Stimulated activated effector memory CD8-positive, alpha-beta T cell treated with anti-CD3 and anti-CD28 coated beads, Interleukin-12 subunit alpha, Interleukin-12 subunit beta, amount 100 ng/mL, for 72 hours (primary cell): ENCODE measurements at regions not wholly inside any gene's neighbourhood (a gene's known extent, or its start where the extent isn't known, plus 50 kb on each side); places are given as distances from the start of the nearest gene placed in this dataset.

Experiments used
- ATAC-seq: fragments of 150-1000 bp; cut with Tn5 transposase; 2 replicates; pipeline ENCODE4 v1.10.0; 2021
- DNase-seq, 2 donors: peaks; one replicate each; pipeline ENCODE4 v3.0.0; 2021 to 2022; ENCODE audit warnings: low spot score in 2 of 2
- H3K27ac Mint-ChIP-seq: one replicate; pipeline ENCODE4 v1.8.0; 2022; ENCODE audit warnings: mild to moderate bottlenecking, mixed read lengths
- H3K36me3 Mint-ChIP-seq: one replicate; pipeline ENCODE4 v1.8.0; 2022; ENCODE audit warnings: mild to moderate bottlenecking, mixed read lengths
- H3K4me1 Mint-ChIP-seq: one replicate; pipeline ENCODE4 v1.8.0; 2022; ENCODE audit warnings: mixed read lengths
- H3K4me3 Mint-ChIP-seq: one replicate; pipeline ENCODE4 v1.8.0; 2022; ENCODE audit warnings: mild to moderate bottlenecking, mixed read lengths
- H3K9me3 Mint-ChIP-seq: one replicate; pipeline ENCODE4 v1.8.0; 2022; ENCODE audit warnings: mixed read lengths

DNA sequence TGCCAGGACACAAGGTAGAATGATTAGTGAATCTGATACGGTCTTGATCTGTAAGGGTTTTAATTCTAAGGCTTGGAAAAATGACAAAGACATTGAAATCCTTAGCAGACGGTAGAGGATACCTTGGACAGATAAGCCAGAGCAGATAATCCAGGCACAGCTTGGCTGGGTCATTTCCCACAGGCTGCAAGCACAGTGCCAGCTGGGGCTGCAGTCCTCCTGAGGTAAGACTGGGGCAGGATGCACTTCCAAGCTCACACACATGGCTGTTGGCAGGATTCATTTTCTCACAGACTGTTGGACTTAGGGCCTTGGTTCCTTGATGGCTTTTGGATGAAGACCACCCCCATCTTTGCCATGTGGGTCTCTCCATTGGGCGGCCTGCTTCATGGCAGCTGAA, 63.2 kb upstream of the BMPER start:
- Mint-ChIP-seq H3K27ac (no peak overlapping the region), H3K4me3 (no peak overlapping the region), H3K36me3 (no peaks in the 10 kb centered on the region), H3K9me3 (peaks cover 5% of the 10 kb centered on the region), H3K4me1 (no peaks in the 10 kb centered on the region)
- ATAC-seq: no peak
- DNase-seq: no peak

DNA sequence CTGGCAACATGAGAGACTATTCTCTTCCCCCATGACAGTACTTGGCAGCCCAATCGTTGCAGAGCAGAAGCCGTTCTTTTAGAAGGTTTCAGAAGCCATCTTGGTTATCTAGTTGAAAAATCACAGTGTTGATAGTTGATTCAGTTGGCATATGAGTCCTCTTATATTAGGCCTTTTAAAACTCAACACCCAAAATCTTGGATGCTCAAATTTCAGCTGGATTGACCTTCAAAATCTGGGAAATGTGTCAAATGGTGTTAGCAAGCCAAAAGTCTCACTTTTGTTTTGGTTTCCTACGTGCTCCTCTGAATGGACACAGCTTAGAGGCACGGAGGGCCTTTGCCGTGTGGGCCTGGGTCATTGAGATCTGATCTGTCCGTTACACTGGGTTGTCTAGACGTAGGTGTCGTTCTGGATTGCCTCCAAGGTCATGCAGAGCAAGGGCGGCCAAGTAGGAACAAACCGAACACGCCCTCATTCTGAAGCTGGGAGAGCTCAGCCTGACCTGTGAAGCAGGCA, 59.3 kb upstream of the BMPER start:
- ATAC-seq: no peak
- H3K4me3 Mint-ChIP-seq: no peak overlapping the region

DNA sequence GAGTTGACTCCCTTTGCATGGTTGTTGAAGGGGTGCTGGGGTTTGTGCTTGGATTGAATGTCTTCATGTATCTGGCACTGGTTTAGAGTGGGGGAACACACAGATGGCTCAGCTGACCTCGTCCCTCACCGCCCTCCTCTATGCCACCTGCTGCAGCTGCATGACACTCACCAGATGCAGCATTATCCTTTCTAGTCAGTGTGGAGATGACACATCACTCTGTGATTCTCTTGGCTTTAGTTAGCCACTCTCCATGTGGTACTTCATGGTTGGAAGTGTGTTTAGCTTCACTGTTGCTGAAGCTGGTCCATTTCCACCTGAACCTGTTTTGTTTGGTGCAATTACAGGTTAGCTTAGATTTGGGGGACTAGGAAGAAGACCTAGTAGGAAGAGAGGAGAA, 56.3 kb upstream of the BMPER start:
- ATAC-seq: no peak
- Mint-ChIP-seq H3K4me1 (no peaks in the 10 kb centered on the region), H3K36me3 (no peaks in the 10 kb centered on the region), H3K27ac (no peak overlapping the region), H3K9me3 (peaks cover 4% of the 10 kb centered on the region), H3K4me3 (no peak overlapping the region)
- no peak for DNase-seq

More for the DNA sequence above, 59.3 kb upstream of the BMPER start:
- H3K36me3 Mint-ChIP-seq: no peaks in the 10 kb centered on the region
- H3K9me3 Mint-ChIP-seq: peaks cover 5% of the 10 kb centered on the region
- no peaks in the 10 kb centered on the region for H3K4me1 Mint-ChIP-seq
- H3K27ac Mint-ChIP-seq: no peak overlapping the region
- DNase-seq: no peak

DNA sequence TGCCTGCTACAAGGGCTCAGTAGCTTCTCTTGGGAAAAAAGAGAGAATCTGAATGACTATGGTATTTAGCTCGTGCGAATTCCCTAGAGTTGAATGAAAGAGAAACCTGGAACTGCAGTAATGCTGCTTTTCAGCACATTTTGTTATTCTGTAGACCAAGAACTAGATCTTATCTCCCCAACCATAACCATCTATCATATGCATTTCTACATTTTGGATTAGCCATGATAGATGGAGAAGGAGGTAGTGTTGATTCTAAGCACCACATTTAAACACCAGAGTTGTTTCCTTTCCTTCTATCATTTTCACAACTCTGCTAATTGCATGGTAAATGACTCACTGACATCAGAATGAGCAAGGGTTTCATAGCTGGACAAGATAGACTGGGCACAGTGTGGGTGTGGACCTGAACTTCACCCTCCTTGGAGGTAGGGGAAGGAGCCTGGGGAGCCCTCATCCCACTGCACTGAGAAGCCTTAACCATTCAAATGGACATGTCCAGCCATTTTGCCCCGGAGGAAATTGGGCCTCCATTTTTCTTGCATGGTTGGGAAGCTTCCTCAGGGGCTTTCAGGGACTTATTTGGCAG, 55.3 kb upstream of the BMPER start:
- ATAC-seq (no peak), DNase-seq (no peak)
- Mint-ChIP-seq H3K9me3 (no peaks in the 10 kb centered on the region), H3K36me3 (no peaks in the 10 kb centered on the region), H3K4me3 (no peak overlapping the region), H3K27ac (no peak overlapping the region), H3K4me1 (no peaks in the 10 kb centered on the region)

DNA sequence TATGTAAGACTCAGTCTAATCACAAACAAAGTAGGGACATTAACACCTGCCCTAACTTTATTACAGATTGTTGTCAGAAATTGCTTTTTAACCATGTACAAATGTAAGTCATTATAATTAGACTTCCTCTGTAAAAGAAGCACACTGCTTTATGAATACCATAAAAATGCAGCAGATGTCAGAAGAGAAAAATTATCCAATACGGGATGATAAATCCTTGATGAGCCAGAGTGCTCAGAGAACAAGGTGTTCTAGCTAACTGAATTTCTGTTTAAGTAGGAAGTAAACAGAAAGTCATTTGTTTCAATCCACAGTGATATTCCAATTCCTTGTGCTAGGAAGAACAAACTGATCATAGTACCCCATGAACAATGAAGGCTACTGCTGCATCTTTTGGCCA, 54.6 kb upstream of the BMPER start:
- H3K4me1 Mint-ChIP-seq: no peaks in the 10 kb centered on the region
- H3K36me3 Mint-ChIP-seq: no peaks in the 10 kb centered on the region
- H3K4me3 Mint-ChIP-seq: no peak overlapping the region
- H3K9me3 Mint-ChIP-seq: no peaks in the 10 kb centered on the region
- ATAC-seq: no peak
- H3K27ac Mint-ChIP-seq: no peak overlapping the region
- no peak for DNase-seq

DNA sequence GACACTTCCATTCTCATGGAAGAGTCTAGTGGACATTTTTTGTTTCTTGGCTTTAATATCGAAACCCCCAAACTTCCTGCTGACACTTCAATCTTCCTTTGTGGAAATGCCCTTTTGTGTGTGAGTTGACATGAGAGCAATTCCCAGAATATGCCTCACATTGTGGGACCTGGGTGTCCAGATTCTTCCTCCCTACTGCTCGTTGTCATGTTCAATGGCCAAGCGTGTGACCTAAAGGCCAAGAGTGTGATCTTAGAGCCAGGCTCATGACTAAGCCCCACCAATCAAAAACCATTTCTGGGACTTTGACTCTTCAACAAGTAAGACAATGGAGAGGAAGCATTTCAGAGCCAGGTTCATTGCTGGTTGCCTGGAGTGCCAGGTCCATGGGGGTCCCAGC, 52.5 kb upstream of the BMPER start:
- Mint-ChIP-seq H3K9me3 (no peaks in the 10 kb centered on the region), H3K4me3 (no peak overlapping the region), H3K27ac (no peak overlapping the region), H3K4me1 (no peaks in the 10 kb centered on the region), H3K36me3 (no peaks in the 10 kb centered on the region)
- DNase-seq (no peak), ATAC-seq (no peak)

DNA sequence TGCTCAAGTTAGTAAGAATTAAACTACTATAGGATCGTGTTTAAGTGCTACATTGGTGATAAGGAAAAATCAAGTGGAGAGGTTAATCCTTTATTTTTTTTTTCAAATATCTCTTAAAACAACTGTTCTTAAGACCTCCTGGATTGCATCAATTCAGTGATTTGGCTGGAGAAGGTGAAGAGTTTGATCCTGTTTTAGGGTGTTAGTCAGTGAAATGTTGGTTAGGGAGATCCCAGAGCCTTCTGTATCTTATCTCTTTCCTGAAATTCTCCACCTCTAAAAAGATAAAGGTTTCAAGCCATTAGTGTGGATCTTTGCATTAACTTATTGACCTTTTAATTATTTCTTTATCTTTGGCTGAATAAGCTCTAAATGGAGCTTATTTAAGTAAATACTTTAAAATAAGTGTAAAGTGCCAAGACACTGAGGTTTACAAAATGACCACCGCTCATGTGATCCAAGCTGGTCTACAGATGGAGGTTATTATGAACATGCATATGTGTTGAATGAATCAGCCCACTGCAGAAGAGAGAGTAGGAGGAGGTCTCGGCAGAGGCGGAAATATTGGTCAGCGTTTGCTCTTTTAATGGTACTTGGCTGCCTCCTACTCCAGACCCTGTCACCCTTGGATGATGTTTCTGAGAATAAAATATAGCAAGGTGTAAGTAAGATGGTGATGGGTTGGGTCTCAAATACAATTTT, 51.8 kb upstream of the BMPER start:
- no peak overlapping the region for H3K4me3 Mint-ChIP-seq
- H3K27ac Mint-ChIP-seq: no peak overlapping the region
- H3K9me3 Mint-ChIP-seq: no peaks in the 10 kb centered on the region
- no peak for ATAC-seq
- no peaks in the 10 kb centered on the region for H3K36me3 Mint-ChIP-seq
- H3K4me1 Mint-ChIP-seq: no peaks in the 10 kb centered on the region
- no peak for DNase-seq

DNA sequence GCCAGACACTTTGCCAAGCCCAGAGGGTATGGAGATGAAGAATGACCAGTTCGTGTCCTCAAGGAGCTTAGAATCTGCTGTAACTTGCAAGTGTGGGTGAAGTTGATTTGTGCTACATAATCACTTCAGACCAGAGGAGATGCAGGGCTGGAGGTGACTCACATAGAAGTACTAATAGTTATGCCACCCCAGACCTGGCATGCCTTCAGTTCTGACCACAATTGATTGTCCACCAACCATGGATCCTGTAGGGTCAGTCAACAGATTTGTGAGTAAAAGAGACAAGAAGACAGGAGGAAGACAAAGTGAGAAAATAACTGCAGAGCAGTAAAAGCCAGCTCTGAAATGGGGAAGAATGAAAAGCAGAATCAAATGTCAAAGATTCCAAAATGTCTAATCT, 51.2 kb upstream of the BMPER start:
- no peak for DNase-seq
- ATAC-seq: no peak
- Mint-ChIP-seq H3K4me1 (no peaks in the 10 kb centered on the region), H3K9me3 (no peaks in the 10 kb centered on the region), H3K4me3 (no peak overlapping the region), H3K27ac (no peak overlapping the region), H3K36me3 (no peaks in the 10 kb centered on the region)

DNA sequence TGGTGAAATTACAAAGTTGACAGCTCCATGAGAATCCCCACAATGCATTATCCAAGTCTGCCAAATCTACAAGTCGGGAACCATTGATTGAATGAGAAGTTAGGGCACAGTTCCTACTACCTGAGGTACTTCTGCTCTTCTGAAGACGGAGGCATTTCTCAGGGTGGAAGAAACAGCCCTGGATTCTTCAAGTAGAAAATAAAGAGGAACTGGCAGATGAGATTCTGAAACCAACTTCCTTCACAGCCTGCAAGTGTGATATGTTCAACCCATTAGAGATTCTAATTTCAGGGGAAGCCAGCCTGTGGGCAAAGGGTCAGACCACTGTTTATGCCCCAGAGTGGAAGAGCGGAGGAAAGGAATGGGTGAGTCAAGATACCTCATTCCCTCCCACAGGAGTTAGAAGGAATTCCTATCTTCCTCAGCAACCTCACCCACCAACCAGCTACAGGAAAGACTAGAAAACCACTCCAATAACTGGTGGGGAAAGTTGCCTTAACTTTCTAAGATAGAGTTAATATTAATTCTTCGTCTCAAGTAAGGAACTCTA, 50.5 kb upstream of the BMPER start:
- Mint-ChIP-seq H3K4me3 (no peak overlapping the region), H3K4me1 (no peaks in the 10 kb centered on the region), H3K36me3 (no peaks in the 10 kb centered on the region), H3K27ac (no peak overlapping the region), H3K9me3 (no peaks in the 10 kb centered on the region)
- no peak for ATAC-seq
- no peak for DNase-seq
